Naive thymus-derived CD4-positive, alpha-beta T cell (primary cell): ENCODE measurements at regions not wholly inside any gene's neighbourhood (a gene's known extent, or its start where the extent isn't known, plus 50 kb on each side); places are given as distances from the start of the nearest gene placed in this dataset.

Experiments used
- ATAC-seq: fragments of 150-1000 bp; cut with Tn5 transposase; 2 replicates; pipeline ENCODE4 v1.10.0; 2021; ENCODE audit warnings: mild to moderate bottlenecking, moderate library complexity
- CTCF ChIA-PET: fragments of 350-600 bp; sonication (Branson Sonifier 250); formaldehyde crosslinking; loops from one replicate; lab custom pipeline; 2021; ENCODE audit warnings: antibody characterized with exemption; lab: Charles Lee
- POLR2A ChIA-PET: fragments of 350-600 bp; sonication (Branson Sonifier 250); formaldehyde crosslinking; loops from one replicate; lab custom pipeline; 2021; ENCODE audit warnings: antibody characterized with exemption, inconsistent platforms; lab: Charles Lee
- DNase-seq, 9 donors: peaks; one replicate each; pipeline versions ENCODE4 v3.0.0 to v3.0.0-alpha.2; 2020 to 2022; ENCODE audit warnings: mixed read lengths in 1 of 9
- H3K27ac ChIP-seq: one replicate; pipeline ENCODE4 v1.7.0; 2013; ENCODE audit warnings: mild to moderate bottlenecking, low read depth, low read length, moderate library complexity
- H3K27me3 ChIP-seq, 2 donors: one replicate each; pipeline ENCODE4 v1.7.0; 2013; ENCODE audit warnings: low read length in 2 of 2, mild to moderate bottlenecking in 2 of 2, moderate library complexity in 2 of 2; ENCODE audit not compliant: control insufficient read depth in 2 of 2, insufficient read depth in 2 of 2
- H3K36me3 ChIP-seq, 3 experiments: 1 replicate in 2 of 3; 2 replicates in 1 of 3; pipeline ENCODE4 v1.7.0; 2013; ENCODE audit warnings: low read length in 3 of 3, mild to moderate bottlenecking in 3 of 3, moderate library complexity in 1 of 3; ENCODE audit not compliant: insufficient read depth in 3 of 3, control insufficient read depth in 2 of 3
- H3K4me1 ChIP-seq, 2 donors: one replicate each; pipeline ENCODE4 v1.7.0; 2013; ENCODE audit warnings: low read length in 2 of 2, mild to moderate bottlenecking in 2 of 2, moderate library complexity in 1 of 2; ENCODE audit not compliant: control insufficient read depth in 2 of 2, insufficient read depth in 2 of 2
- H3K4me3 ChIP-seq: 2 replicates; pipeline ENCODE4 v1.7.0; 2013; ENCODE audit warnings: mild to moderate bottlenecking, low read length
- H3K9me3 ChIP-seq, 3 experiments: 1 replicate in 2 of 3; 2 replicates in 1 of 3; pipeline ENCODE4 v1.7.0; 2013; ENCODE audit warnings: low read length in 3 of 3; ENCODE audit not compliant: control insufficient read depth in 2 of 3
- H3K27ac Mint-ChIP-seq, 9 donors: one replicate each; pipeline ENCODE4 v1.8.0; 2020 to 2022; ENCODE audit warnings: mixed read lengths in 9 of 9, mild to moderate bottlenecking in 8 of 9, moderate library complexity in 5 of 9, inconsistent platforms in 2 of 9
- H3K27me3 Mint-ChIP-seq, 5 donors: one replicate each; pipeline ENCODE4 v1.8.0; 2021 to 2022; ENCODE audit warnings: mixed read lengths in 5 of 5, mild to moderate bottlenecking in 1 of 5
- H3K36me3 Mint-ChIP-seq, 5 donors: one replicate each; pipeline ENCODE4 v1.8.0; 2020 to 2022; ENCODE audit warnings: mixed read lengths in 5 of 5, mild to moderate bottlenecking in 3 of 5, inconsistent platforms in 1 of 5
- H3K4me1 Mint-ChIP-seq, 7 donors: one replicate each; pipeline ENCODE4 v1.8.0; 2020 to 2022; ENCODE audit warnings: mixed read lengths in 7 of 7, mild to moderate bottlenecking in 3 of 7, inconsistent platforms in 1 of 7
- H3K4me3 Mint-ChIP-seq, 10 donors: one replicate each; pipeline ENCODE4 v1.8.0; 2020 to 2022; ENCODE audit warnings: mild to moderate bottlenecking in 10 of 10, mixed read lengths in 10 of 10, moderate library complexity in 6 of 10, inconsistent platforms in 2 of 10
- H3K9me3 Mint-ChIP-seq, 11 donors: one replicate each; pipeline ENCODE4 v1.8.0; 2020 to 2022; ENCODE audit warnings: mixed read lengths in 11 of 11, mild to moderate bottlenecking in 4 of 11, inconsistent platforms in 1 of 11, moderate library complexity in 1 of 11
- intact Hi-C, 2 donors: fragments of 100-400 bp; cut with micrococcal nuclease; formaldehyde crosslinking; loops; one replicate each; pipeline ENCODE4 v1.15.1; 2023

GRCh38 chr13:112639521-112639920 is 50.3 kb upstream of the ATP11A start:
- no peaks in the 10 kb centered on the region for H3K9me3 Mint-ChIP-seq
- H3K36me3 Mint-ChIP-seq, result no peaks in the 10 kb centered on the region
- H3K27ac Mint-ChIP-seq, result no peak overlapping the region
- Histone ChIP-seq H3K27me3 (no peaks in the 10 kb centered on the region), H3K36me3 (no peaks in the 10 kb centered on the region), H3K9me3 (no peaks in the 10 kb centered on the region), H3K27ac (no peak overlapping the region), H3K4me3 (no peak overlapping the region), H3K4me1 (no peaks in the 10 kb centered on the region)
- ChIA-PET CTCF (interaction anchor here (0.6 to 0.9 kb wide), 4 partner anchors 19 to 165 kb away, joined by 3 to 5 read pairs (median 3); no protein-coding TSS in a partner anchor), POLR2A (no interaction called here)
- peaks cover 4 to 35% (median 9%) of the 10 kb centered on the region in 7 donors for H3K4me1 Mint-ChIP-seq
- DNase-seq (no peak), ATAC-seq (no peak)
- peak overlapping the region in 2 of 10 donors; percentile 39 to 57 for H3K4me3 Mint-ChIP-seq
- intact Hi-C loops, result no loop called here
- peaks cover 12 to 31% (median 25%) of the 10 kb centered on the region in 5 donors for H3K27me3 Mint-ChIP-seq

GRCh38 chr13:112638919-112639318 is 50.9 kb upstream of the ATP11A start:
- no peaks in the 10 kb centered on the region for H3K36me3 ChIP-seq
- no peak for DNase-seq
- no peaks in the 10 kb centered on the region for H3K27me3 ChIP-seq
- no peak overlapping the region for H3K27ac ChIP-seq
- no peak for ATAC-seq
- Mint-ChIP-seq H3K27ac (no peak overlapping the region), H3K4me3 (peak overlapping the region in 1 of 10 donors; percentile 41), H3K9me3 (no peaks in the 10 kb centered on the region), H3K27me3 (peaks cover 12 to 31% (median 25%) of the 10 kb centered on the region in 5 donors), H3K4me1 (peaks cover 4 to 35% (median 9%) of the 10 kb centered on the region in 7 donors), H3K36me3 (no peaks in the 10 kb centered on the region)
- POLR2A ChIA-PET, result no interaction called here
- no peak overlapping the region for H3K4me3 ChIP-seq
- CTCF ChIA-PET, result interaction anchor here (0.6 to 0.7 kb wide), 2 partner anchors 82 to 133 kb away, joined by 3 read pairs; no protein-coding TSS in a partner anchor
- no peaks in the 10 kb centered on the region for H3K9me3 ChIP-seq
- intact Hi-C loops, result no loop called here
- no peaks in the 10 kb centered on the region for H3K4me1 ChIP-seq

- peak in 1 of 9 donors; percentile 4 for DNase-seq
- ChIA-PET POLR2A (no interaction called here), CTCF (interaction anchor here (0.5 to 0.7 kb wide), 2 partner anchors 82 to 311 kb away, joined by 3 read pairs; no protein-coding TSS in a partner anchor)
- H3K27me3 ChIP-seq, result no peaks in the 10 kb centered on the region
- H3K9me3 Mint-ChIP-seq, result no peaks in the 10 kb centered on the region
- no peak overlapping the region for H3K27ac Mint-ChIP-seq
- no peaks in the 10 kb centered on the region for H3K36me3 Mint-ChIP-seq
- H3K27ac ChIP-seq, result no peak overlapping the region
- H3K27me3 Mint-ChIP-seq, result peaks cover 12 to 31% (median 25%) of the 10 kb centered on the region in 5 donors
- H3K4me3 ChIP-seq, result no peak overlapping the region
- intact Hi-C loops, result no loop called here
- ATAC-seq, result no peak
- H3K4me3 Mint-ChIP-seq, result peak overlapping the region in 4 of 10 donors; percentile 4 to 41 (median 36)
- no peaks in the 10 kb centered on the region for H3K36me3 ChIP-seq
- H3K9me3 ChIP-seq, result no peaks in the 10 kb centered on the region
- H3K4me1 Mint-ChIP-seq, result peaks cover 4 to 35% (median 9%) of the 10 kb centered on the region in 7 donors
- no peaks in the 10 kb centered on the region for H3K4me1 ChIP-seq
These were observed 50.3 kb upstream of the TUBGCP3 start for GRCh38 chr13:112638157-112638750.
